Fibroblast of pulmonary artery (primary cell): ENCODE measurements at regions not wholly inside any gene's neighbourhood (a gene's known extent, or its start where the extent isn't known, plus 50 kb on each side); places are given as distances from the start of the nearest gene placed in this dataset.

Experiments
- DNase-seq: peaks from one replicate; pipeline ENCODE4 v3.0.0-alpha.2; 2010; ENCODE audit warnings: low read depth
- H3K4me3 ChIP-seq: replicated peaks from 2 replicates; pipeline ENCODE4 v1.5.1; 2011; ENCODE audit warnings: low read depth, mild to moderate bottlenecking, control low read depth, low read length, moderate library complexity
- TF ChIP-seq, protein P1 (sequence below): IDR thresholded peaks from 2 replicates; pipeline ENCODE4 v1.5.1; 2011; ENCODE audit warnings: mild to moderate bottlenecking, control low read depth, low read length, inconsistent platforms; ENCODE audit errors: missing control alignments

DNA sequence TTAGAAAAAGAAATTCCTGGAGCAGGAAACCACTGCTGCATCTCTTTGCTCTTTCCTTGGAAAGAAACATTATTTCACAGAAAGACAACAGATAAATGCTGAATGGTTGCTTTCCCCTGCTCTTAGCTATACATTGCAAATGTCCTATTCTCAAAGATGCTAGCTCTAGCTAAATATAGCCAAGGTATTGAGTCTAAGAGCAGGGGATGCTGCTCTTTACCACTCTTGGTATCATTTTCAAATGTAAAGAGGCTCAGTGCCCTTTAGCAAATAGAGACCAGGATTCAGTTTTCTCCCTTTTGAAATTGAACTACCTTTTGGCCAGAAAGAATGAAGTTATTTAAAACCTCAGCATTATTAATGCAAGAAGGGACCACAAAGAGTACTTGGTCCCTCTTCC, 104.0 kb upstream of the FUT8 start:
- TF ChIP-seq, protein P1, sequence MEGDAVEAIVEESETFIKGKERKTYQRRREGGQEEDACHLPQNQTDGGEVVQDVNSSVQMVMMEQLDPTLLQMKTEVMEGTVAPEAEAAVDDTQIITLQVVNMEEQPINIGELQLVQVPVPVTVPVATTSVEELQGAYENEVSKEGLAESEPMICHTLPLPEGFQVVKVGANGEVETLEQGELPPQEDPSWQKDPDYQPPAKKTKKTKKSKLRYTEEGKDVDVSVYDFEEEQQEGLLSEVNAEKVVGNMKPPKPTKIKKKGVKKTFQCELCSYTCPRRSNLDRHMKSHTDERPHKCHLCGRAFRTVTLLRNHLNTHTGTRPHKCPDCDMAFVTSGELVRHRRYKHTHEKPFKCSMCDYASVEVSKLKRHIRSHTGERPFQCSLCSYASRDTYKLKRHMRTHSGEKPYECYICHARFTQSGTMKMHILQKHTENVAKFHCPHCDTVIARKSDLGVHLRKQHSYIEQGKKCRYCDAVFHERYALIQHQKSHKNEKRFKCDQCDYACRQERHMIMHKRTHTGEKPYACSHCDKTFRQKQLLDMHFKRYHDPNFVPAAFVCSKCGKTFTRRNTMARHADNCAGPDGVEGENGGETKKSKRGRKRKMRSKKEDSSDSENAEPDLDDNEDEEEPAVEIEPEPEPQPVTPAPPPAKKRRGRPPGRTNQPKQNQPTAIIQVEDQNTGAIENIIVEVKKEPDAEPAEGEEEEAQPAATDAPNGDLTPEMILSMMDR: no peak
- no peak overlapping the region for H3K4me3 ChIP-seq
- DNase-seq: no peak

DNA sequence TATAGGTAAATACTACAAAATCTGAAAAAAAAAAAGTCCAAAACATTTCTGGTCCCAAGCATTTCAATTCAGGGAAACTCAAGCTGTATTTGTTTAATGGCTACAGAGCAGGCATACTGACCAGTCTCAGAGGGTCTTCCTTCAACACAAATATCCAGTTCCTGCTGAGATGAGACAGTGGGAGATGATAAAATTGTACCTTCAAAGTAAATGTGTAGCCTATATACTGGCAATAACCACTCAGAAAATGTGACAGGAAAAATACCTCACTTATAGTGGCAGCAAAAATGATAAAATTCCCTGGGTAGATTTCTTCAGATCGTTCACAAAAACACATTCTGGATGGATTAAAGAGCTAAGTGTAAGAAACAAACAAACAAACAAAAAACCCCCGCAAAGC, 102.0 kb upstream of the FUT8 start:
- H3K4me3 ChIP-seq: no peak overlapping the region
- no peak for DNase-seq
- TF ChIP-seq, protein P1: no peak

DNA sequence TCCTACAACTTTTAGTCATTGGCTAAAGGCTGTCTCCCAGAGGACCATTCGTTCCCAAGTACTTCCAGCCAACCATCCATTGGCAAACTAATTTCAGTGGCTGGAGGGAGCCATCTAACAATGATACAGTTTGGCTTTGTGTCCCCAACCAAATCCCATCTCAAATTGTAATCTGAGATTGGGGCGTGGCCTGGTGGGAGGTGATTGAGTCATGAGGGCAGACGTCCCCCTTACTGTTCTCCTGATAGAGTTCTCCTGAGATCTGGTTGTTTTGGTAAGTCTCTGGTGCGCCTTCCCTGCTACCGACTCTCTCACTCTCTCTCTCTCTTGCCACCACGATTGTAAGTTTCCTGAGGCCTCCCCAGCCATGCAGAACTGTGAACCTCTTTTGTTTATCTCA, 99.7 kb upstream of the FUT8 start:
- TF ChIP-seq, protein P1: no peak
- no peak overlapping the region for H3K4me3 ChIP-seq
- DNase-seq: no peak

DNA sequence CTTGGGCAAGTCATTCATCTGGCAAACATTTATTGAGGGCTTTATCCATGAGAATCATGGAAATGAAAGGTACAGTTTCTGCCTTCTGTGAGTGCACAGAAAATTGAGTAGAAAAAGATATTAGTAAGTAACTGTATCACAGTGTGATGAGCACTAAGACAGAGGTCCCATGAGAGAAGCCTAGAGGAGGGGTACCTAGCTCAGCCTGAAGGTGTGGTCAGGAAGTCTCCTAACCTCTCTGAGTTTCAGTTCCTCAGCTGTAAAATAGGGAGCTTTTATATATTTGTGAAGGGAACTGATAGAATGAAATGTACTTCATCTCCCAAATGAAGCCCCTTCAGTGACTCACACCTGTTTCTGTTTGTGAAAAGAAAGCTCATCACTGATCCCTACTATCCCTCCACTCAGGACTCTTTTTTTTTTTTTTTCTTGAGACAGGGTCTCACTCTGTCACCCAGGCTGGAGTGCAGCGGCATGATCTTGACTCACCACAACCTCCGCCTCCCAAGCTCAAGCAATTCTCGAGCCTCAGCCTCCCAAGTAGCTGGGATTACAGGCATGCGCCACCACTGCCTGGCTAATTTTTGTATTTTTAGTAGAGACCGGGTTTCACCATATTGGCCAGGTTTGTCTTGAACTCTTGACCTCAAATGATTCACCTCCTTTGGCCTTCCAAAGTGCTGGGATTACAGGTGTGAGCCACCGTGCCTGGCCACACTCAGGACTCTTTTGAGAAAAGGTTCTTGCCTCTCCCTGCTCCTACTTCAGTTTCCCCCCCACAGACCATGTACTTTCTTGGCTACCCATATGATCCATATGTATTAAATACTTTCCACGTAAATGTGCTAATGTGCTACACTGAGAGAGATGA, 93.7 kb upstream of the FUT8 start:
- no peak for DNase-seq
- H3K4me3 ChIP-seq: no peak overlapping the region
- TF ChIP-seq, protein P1: no peak

DNA sequence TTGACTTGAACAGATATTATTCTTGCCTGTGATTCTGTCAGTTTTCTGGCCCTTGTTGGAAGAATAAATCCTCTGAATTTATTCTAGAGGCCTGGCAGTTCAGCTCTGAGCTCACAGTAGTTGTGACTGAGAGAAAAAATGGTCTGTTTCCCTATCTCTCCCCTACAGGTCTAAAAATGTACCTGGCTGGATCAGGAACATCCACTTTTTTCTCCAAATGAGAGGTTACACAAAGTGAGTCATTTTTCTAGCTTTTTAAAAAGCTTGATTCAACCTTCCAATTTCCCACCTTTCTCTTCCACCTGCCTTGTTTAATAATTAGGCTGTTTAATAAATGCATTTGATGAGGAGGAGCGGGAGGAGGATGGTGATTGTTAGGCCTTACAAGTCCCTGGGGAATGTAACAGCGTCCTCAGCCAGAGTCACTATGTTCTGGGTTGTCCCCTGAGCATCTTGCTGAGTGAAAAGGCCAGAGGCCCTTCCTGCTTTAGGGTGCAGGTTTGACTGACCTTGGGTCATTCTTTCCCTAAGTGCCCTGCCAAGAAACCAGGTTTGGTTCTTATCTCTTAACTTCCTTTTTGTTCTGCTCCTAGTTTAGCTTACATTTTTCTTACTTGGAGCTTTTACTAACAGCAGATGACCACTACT, 91.7 kb upstream of the FUT8 start:
- DNase-seq: no peak
- H3K4me3 ChIP-seq: no peak overlapping the region
- TF ChIP-seq, protein P1: no peak

- TF ChIP-seq, protein P1: no peak
Observed at GRCh38 chr14:65321370-65321875, 91.1 kb upstream of the FUT8 start.

More at GRCh38 chr14:65321370-65321875, 91.1 kb upstream of the FUT8 start:
- H3K4me3 ChIP-seq: no peak overlapping the region
- DNase-seq: no peak
